Stimulated activated effector memory CD8-positive, alpha-beta T cell treated with anti-CD3 and anti-CD28 coated beads, Interleukin-12 subunit alpha, Interleukin-12 subunit beta, amount 100 ng/mL, for 72 hours (primary cell): ENCODE measurements at regions not wholly inside any gene's neighbourhood (a gene's known extent, or its start where the extent isn't known, plus 50 kb on each side); places are given as distances from the start of the nearest gene placed in this dataset.
"Not testable (repeated sequence)": the region's sequence is repeated elsewhere in the genome, so short reads cannot be mapped to it uniquely, and the experiment has no call there.

Experiments used
- ATAC-seq: fragments of 150-1000 bp; cut with Tn5 transposase; 2 replicates; pipeline ENCODE4 v1.10.0; 2021
- DNase-seq, 2 donors: peaks; one replicate each; pipeline ENCODE4 v3.0.0; 2021 to 2022; ENCODE audit warnings: low spot score in 2 of 2
- H3K27ac Mint-ChIP-seq: one replicate; pipeline ENCODE4 v1.8.0; 2022; ENCODE audit warnings: mild to moderate bottlenecking, mixed read lengths
- H3K36me3 Mint-ChIP-seq: one replicate; pipeline ENCODE4 v1.8.0; 2022; ENCODE audit warnings: mild to moderate bottlenecking, mixed read lengths
- H3K4me1 Mint-ChIP-seq: one replicate; pipeline ENCODE4 v1.8.0; 2022; ENCODE audit warnings: mixed read lengths
- H3K4me3 Mint-ChIP-seq: one replicate; pipeline ENCODE4 v1.8.0; 2022; ENCODE audit warnings: mild to moderate bottlenecking, mixed read lengths
- H3K9me3 Mint-ChIP-seq: one replicate; pipeline ENCODE4 v1.8.0; 2022; ENCODE audit warnings: mixed read lengths

- no peak for ATAC-seq
- no peak overlapping the region for H3K27ac Mint-ChIP-seq
- no peak for DNase-seq
- H3K36me3 Mint-ChIP-seq = no peaks in the 10 kb centered on the region
- H3K9me3 Mint-ChIP-seq = peaks cover 8% of the 10 kb centered on the region
- no peak overlapping the region for H3K4me3 Mint-ChIP-seq
- no peaks in the 10 kb centered on the region for H3K4me1 Mint-ChIP-seq
Observed at GRCh38 chr3:104245981-104246380, 1120.7 kb upstream of the ALCAM start.

DNA sequence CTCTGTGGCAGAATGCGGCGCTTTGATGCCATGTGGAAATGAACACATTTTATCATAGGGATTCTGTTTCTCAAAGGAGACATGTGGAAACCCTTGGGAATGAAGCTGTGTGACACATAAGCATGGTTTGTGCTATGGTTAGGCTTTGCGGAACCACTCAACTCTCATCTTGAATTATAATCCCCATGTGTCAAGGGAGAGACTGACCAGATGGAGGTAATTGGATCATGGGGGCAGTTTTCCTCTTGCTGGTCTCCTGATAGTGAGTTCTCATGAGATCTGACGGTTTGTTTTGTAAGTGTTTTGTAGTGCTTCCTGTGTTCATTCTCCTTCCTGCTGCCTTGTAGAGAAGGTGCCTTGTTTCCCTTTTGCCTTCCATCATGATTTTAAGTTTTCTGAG, 1109.2 kb upstream of the ALCAM start:
- no peaks in the 10 kb centered on the region for H3K4me1 Mint-ChIP-seq
- no peak for DNase-seq
- H3K36me3 Mint-ChIP-seq = no peaks in the 10 kb centered on the region
- H3K4me3 Mint-ChIP-seq = no peak overlapping the region
- no peak overlapping the region for H3K27ac Mint-ChIP-seq
- H3K9me3 Mint-ChIP-seq = no peaks in the 10 kb centered on the region
- ATAC-seq = no peak

DNA sequence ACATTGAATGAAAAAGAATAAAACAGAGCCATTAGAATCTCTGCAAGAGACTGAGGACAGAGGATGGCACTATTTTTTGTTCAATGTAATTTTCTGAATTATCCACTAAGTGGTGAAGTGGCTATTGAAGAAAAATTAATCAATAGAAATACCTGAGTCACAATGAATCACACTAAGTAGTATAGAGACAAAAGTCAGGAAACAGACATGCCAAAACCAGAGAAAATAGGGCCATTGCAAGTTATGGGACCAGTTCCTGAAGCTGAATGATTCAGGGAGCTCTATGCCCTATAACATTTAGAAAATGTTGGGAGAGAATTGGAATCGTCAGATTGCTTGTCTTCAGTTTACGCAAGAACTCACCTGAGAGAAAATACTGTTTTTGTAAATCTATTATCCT, 1103.2 kb upstream of the ALCAM start:
- H3K9me3 Mint-ChIP-seq = no peaks in the 10 kb centered on the region
- DNase-seq (no peak), ATAC-seq (no peak)
- no peak overlapping the region for H3K4me3 Mint-ChIP-seq
- no peaks in the 10 kb centered on the region for H3K4me1 Mint-ChIP-seq
- H3K36me3 Mint-ChIP-seq = no peaks in the 10 kb centered on the region
- no peak overlapping the region for H3K27ac Mint-ChIP-seq

DNA sequence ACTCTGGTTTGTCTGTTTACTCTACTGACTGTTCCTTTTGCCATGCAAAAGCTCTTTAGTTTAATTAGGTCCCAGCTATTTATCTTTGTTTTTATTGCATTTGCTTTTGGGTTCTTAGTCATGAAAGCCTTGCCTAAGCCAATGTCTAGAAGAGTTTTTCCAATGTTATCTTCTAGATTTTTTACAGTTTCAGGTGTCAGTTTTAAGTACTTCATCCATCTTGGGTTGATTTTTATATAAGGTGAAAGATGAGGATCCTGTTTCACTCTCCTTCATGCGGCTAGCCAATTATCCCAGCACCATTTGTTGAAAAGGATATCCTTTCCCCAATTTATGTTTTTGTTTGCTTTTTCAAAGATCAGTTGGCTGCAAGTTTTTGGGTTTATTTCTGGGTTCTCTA, 1100.5 kb upstream of the ALCAM start:
- H3K9me3 Mint-ChIP-seq, DNase-seq, H3K4me3 Mint-ChIP-seq, H3K27ac Mint-ChIP-seq, H3K4me1 Mint-ChIP-seq, ATAC-seq, H3K36me3 Mint-ChIP-seq: not testable (repeated sequence)

- H3K4me1 Mint-ChIP-seq = no peaks in the 10 kb centered on the region
- H3K27ac Mint-ChIP-seq = no peak overlapping the region
- no peaks in the 10 kb centered on the region for H3K9me3 Mint-ChIP-seq
- peak; percentile 32 for ATAC-seq
- no peak overlapping the region for H3K4me3 Mint-ChIP-seq
- no peaks in the 10 kb centered on the region for H3K36me3 Mint-ChIP-seq
- DNase-seq = no peak
Observed at GRCh38 chr3:104269771-104270170, 1096.9 kb upstream of the ALCAM start.

DNA sequence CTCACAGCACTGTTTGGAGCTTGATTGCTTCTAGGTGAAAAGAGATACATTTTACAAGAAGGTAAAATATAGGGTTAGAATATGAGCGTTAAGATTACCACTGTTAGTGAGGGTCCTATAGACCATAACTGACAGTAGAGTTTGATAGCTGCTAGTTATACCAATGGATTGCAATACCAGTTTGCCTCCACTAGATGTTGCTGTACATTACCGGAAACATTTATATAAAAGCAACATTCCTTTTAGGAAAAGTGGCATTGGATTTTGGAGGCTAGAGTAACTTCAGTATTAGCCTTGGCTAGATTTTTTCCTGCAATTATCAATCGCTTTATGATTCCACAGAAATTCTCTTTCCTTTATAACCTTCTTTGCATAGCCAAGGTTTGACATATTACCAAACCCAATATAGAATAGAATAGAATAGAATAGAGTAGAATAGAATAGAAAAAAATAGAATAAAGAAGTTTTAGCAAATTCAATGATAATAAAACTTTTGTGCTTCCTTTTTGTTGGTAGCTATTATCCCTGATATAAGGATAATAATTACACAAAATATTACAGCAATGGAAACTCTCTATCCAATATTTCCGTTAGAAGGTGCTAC, 1093.6 kb upstream of the ALCAM start:
- Mint-ChIP-seq H3K4me1 (no peaks in the 10 kb centered on the region), H3K4me3 (no peak overlapping the region), H3K27ac (no peak overlapping the region), H3K9me3 (no peaks in the 10 kb centered on the region), H3K36me3 (no peaks in the 10 kb centered on the region)
- no peak for ATAC-seq
- no peak for DNase-seq

DNA sequence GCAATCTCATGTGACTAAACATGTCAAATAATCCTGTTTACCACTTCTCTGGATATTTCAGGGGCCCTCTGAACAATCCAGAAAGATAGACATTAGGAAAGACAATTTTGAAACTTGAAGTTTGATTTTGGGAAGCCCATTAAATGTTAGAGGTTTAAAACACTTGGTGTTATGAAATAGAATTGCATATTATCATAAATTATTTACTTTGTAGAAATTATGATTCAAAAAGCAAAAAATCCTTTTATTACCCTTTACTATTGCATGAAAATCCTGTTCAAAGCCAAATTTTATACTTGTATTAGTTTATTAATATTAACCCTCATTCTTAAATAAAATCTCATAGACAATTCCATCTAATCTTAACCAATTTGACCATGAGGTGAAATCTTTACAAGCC, 1091.5 kb upstream of the ALCAM start:
- DNase-seq = no peak
- Mint-ChIP-seq H3K36me3 (no peaks in the 10 kb centered on the region), H3K9me3 (no peaks in the 10 kb centered on the region), H3K4me3 (no peak overlapping the region), H3K27ac (no peak overlapping the region), H3K4me1 (peaks cover 12% of the 10 kb centered on the region)
- ATAC-seq = no peak

GRCh38 chr3:104279617-104280016, 1087.1 kb upstream of the ALCAM start:
- peak overlapping the region; percentile 33 for H3K4me3 Mint-ChIP-seq

GRCh38 chr3:104281713-104282112, 1085.0 kb upstream of the ALCAM start:
- peaks cover 4% of the 10 kb centered on the region for H3K9me3 Mint-ChIP-seq
- H3K4me3 Mint-ChIP-seq = no peak overlapping the region
- H3K36me3 Mint-ChIP-seq = no peaks in the 10 kb centered on the region
- DNase-seq (no peak), ATAC-seq (no peak)
- peaks cover 12% of the 10 kb centered on the region for H3K4me1 Mint-ChIP-seq
- no peak overlapping the region for H3K27ac Mint-ChIP-seq

More at GRCh38 chr3:104279617-104280016, 1087.1 kb upstream of the ALCAM start:
- ATAC-seq (peak; percentile 48), DNase-seq (no peak)
- peaks cover 3% of the 10 kb centered on the region for H3K9me3 Mint-ChIP-seq
- peaks cover 12% of the 10 kb centered on the region for H3K4me1 Mint-ChIP-seq
- H3K27ac Mint-ChIP-seq = peak overlapping the region; percentile 7
- no peaks in the 10 kb centered on the region for H3K36me3 Mint-ChIP-seq

DNA sequence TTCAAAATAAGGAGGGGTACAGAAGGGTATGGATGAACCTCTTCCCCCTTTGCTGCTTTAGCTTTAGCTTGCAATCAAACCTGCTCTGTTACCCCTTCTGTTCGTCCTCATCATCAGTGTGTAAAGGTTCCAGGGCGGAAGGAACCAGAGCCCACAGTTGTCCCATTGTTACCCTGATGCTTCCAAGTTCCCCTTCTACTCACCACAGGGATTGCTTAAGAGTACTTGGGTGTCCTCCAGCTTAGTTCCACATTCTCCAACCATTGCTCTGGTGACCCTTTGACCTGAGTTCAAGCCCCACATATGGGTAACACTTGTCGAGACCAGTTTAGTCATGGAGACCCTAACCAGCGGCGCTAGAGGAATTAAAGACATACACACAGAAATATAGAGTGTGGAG, 1080.1 kb upstream of the ALCAM start:
- Mint-ChIP-seq H3K4me3 (no peak overlapping the region), H3K27ac (no peak overlapping the region)

GRCh38 chr3:104291437-104291851, 1075.3 kb upstream of the ALCAM start:
- H3K4me3 Mint-ChIP-seq = peak overlapping the region; percentile 54
- H3K9me3 Mint-ChIP-seq = no peaks in the 10 kb centered on the region
- ATAC-seq (peak; percentile 39), DNase-seq (no peak)
- H3K4me1 Mint-ChIP-seq = peaks cover 17% of the 10 kb centered on the region
- peak overlapping the region; percentile 84 for H3K27ac Mint-ChIP-seq
- no peaks in the 10 kb centered on the region for H3K36me3 Mint-ChIP-seq

More for the DNA sequence above, 1080.1 kb upstream of the ALCAM start:
- peaks cover 4% of the 10 kb centered on the region for H3K9me3 Mint-ChIP-seq
- H3K4me1 Mint-ChIP-seq = peaks cover 4% of the 10 kb centered on the region
- ATAC-seq (no peak), DNase-seq (no peak)
- H3K36me3 Mint-ChIP-seq = no peaks in the 10 kb centered on the region

DNA sequence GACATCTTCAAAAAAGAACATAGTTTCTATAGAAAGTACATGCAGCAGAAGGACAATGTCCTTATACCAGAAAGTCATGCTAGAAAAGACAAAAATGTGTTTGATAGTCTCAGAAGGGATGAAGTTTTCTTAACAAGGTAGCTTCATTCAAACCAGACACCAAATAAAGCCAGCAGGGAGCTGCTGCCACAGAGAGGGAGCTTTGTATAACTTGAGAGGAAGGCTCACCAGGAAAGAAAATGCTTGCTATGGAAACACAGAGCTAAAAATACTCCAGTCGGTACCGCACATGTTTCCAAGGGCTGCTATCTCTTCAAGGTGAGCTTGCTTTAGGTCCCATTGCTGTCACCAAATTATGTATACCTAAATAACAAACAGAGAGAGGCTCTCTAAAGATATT, 1074.8 kb upstream of the ALCAM start:
- peak overlapping the region; percentile 54 for H3K4me3 Mint-ChIP-seq

GRCh38 chr3:104297617-104298016, 1069.1 kb upstream of the ALCAM start:
- Mint-ChIP-seq H3K4me1 (peaks cover 5% of the 10 kb centered on the region), H3K27ac (no peak overlapping the region), H3K4me3 (no peak overlapping the region), H3K36me3 (no peaks in the 10 kb centered on the region), H3K9me3 (peaks cover 2% of the 10 kb centered on the region)
- DNase-seq (no peak), ATAC-seq (no peak)

More for the DNA sequence above, 1074.8 kb upstream of the ALCAM start:
- DNase-seq = no peak
- Mint-ChIP-seq H3K27ac (peak overlapping the region; percentile 84), H3K9me3 (no peaks in the 10 kb centered on the region), H3K4me1 (peaks cover 17% of the 10 kb centered on the region), H3K36me3 (no peaks in the 10 kb centered on the region)
- no peak for ATAC-seq

DNA sequence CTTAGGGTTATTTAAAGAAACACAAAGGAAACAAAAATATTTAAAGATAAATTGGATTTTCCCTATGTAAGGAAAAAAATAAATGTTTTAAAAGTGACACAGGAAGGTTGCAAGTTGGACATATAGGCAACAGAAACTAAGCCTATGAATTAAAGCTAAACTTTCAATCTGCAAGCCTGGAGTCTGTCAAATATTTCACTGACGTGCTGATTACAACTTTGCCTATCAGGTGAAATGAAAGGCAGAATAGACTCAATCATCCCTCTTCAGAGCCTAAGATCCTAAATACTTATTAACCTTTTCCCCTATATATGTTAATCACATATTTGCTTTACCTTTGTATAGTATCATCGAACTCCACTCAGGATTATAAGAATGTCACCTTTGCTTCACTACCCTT, 1068.0 kb upstream of the ALCAM start:
- Mint-ChIP-seq H3K27ac (no peak overlapping the region), H3K4me3 (no peak overlapping the region), H3K9me3 (peaks cover 2% of the 10 kb centered on the region), H3K36me3 (no peaks in the 10 kb centered on the region), H3K4me1 (peaks cover 5% of the 10 kb centered on the region)
- DNase-seq (no peak), ATAC-seq (no peak)

GRCh38 chr3:104316118-104316517, 1050.6 kb upstream of the ALCAM start:
- Mint-ChIP-seq H3K27ac (no peak overlapping the region), H3K4me1 (no peaks in the 10 kb centered on the region), H3K4me3 (no peak overlapping the region), H3K9me3 (peaks cover 5% of the 10 kb centered on the region), H3K36me3 (no peaks in the 10 kb centered on the region)
- DNase-seq = no peak
- ATAC-seq = no peak

- Mint-ChIP-seq H3K4me3 (no peak overlapping the region), H3K27ac (no peak overlapping the region), H3K4me1 (no peaks in the 10 kb centered on the region), H3K9me3 (peaks cover 11% of the 10 kb centered on the region), H3K36me3 (no peaks in the 10 kb centered on the region)
- DNase-seq (no peak), ATAC-seq (peak; percentile 16)
Observed at GRCh38 chr3:104323226-104323625, 1043.5 kb upstream of the ALCAM start.

- Mint-ChIP-seq H3K36me3 (no peaks in the 10 kb centered on the region), H3K27ac (no peak overlapping the region), H3K4me1 (no peaks in the 10 kb centered on the region), H3K4me3 (no peak overlapping the region), H3K9me3 (no peaks in the 10 kb centered on the region)
- DNase-seq = no peak
- no peak for ATAC-seq
Observed at GRCh38 chr3:104347291-104347690, 1019.4 kb upstream of the ALCAM start.
